K562 (cell line): ENCODE measurements at regions not wholly inside any gene's neighbourhood (a gene's known extent, or its start where the extent isn't known, plus 50 kb on each side); places are given as distances from the start of the nearest gene placed in this dataset.
A peak's percentile ranks its signal among the peaks of the same experiment; 100 is the strongest.

Source experiments
- ATAC-seq: fragments of 200-7000 bp; cut with Tn5 transposase; 3 replicates; pipeline ENCODE4 v1.9.1; 2020; ENCODE audit warnings: moderate library complexity
- BruUV-seq: library from RNA; stranded (reverse); fragments of 400-500 nt; replicated peaks from 2 replicates; lab custom pipeline; 2021; lab: Mats Ljungman, UMichigan
- CTCF ChIA-PET: fragments of 300-600 bp; formaldehyde crosslinking; extraction: SDS; loops from one replicate; lab custom pipeline; 2021; ENCODE audit warnings: low intra/inter-chr PET ratio; lab: Yijun Ruan, JAX
- POLR2A ChIA-PET: fragments of 300-600, 350-650 bp; sonication (Branson Sonifier 250); formaldehyde crosslinking; extraction: SDS; loops from one replicate; lab custom pipeline; 2021; ENCODE audit warnings: antibody characterized with exemption, inconsistent platforms; lab: Yijun Ruan, JAX
- DNase-seq, 4 experiments: peaks; one replicate each; pipeline versions ENCODE4 v3.0.0 to v3.0.0-alpha.2; 2011 to 2018; ENCODE audit warnings: low spot score in 3 of 4, mixed read lengths in 3 of 4; ENCODE audit errors: extremely low read depth in 1 of 4
- FAIRE-seq: peaks from 2 replicates; lab custom pipeline; 2011; peaks lifted over from hg19 to GRCh38; lab: Jason Lieb, UNC
- H2AFZ ChIP-seq: 2 replicates; pipeline ENCODE4 v1.6.0; 2011; ENCODE audit warnings: low read depth, low read length, control low read depth, inconsistent platforms
- H3K27ac ChIP-seq: fragments of 200-600 bp; 3 replicates; pipeline ENCODE4 v1.8.0; 2011; ENCODE audit warnings: low read depth, mild to moderate bottlenecking, control low read depth, inconsistent platforms, low read length, moderate library complexity, mixed read lengths; ENCODE audit errors: extremely low read depth
- H3K27me3 ChIP-seq, 2 experiments: fragments of 300-600 bp in 1 of 2; 2 replicates in 1 of 2; 3 replicates in 1 of 2; pipeline versions ENCODE4 v1.6.0 to v1.8.0; 2011; ENCODE audit warnings: inconsistent platforms in 2 of 2, low read length in 2 of 2, mild to moderate bottlenecking in 1 of 2, mixed read lengths in 1 of 2, moderate library complexity in 1 of 2; ENCODE audit not compliant: control insufficient read depth in 2 of 2, insufficient read depth in 2 of 2
- H3K36me3 ChIP-seq: fragments of 300-600 bp; 3 replicates; pipeline ENCODE4 v1.8.0; 2011; ENCODE audit warnings: mild to moderate bottlenecking, low read length, inconsistent platforms; ENCODE audit not compliant: control insufficient read depth, insufficient read depth
- H3K4me1 ChIP-seq, 2 experiments: fragments of 200-600 bp in 1 of 2; replicated peaks in 1 of 2; 2 replicates in 1 of 2; 3 replicates in 1 of 2; pipeline versions ENCODE4 v1.5.1 to v1.8.0; 2011; ENCODE audit warnings: inconsistent platforms in 2 of 2, low read length in 2 of 2, mild to moderate bottlenecking in 1 of 2, mixed read lengths in 1 of 2, moderate library complexity in 1 of 2; ENCODE audit not compliant: control insufficient read depth in 2 of 2, insufficient read depth in 2 of 2
- H3K4me2 ChIP-seq: 2 replicates; pipeline ENCODE4 v1.6.1; 2011; ENCODE audit warnings: low read length, control low read depth, inconsistent platforms, mixed read lengths; ENCODE audit not compliant: insufficient read depth
- H3K4me3 ChIP-seq: fragments of 200-600 bp; sonication (generic), shearing (Covaris generic); 2 replicates; pipeline ENCODE4 v1.5.1; 2016; ENCODE audit warnings: control low read depth, inconsistent platforms
- H3K79me2 ChIP-seq: fragments of 200-600 bp; 3 replicates; pipeline ENCODE4 v1.8.0; 2011; ENCODE audit warnings: low read length, inconsistent platforms; ENCODE audit not compliant: control insufficient read depth, insufficient read depth
- H3K9ac ChIP-seq, 2 experiments: 2 replicates each; pipeline versions ENCODE4 v1.6.0 to v1.6.1; 2011; ENCODE audit warnings: low read depth in 2 of 2, low read length in 2 of 2, control low read depth in 1 of 2, inconsistent platforms in 1 of 2, mild to moderate bottlenecking in 1 of 2, mixed read lengths in 1 of 2; ENCODE audit not compliant: insufficient read depth in 1 of 2
- H3K9me1 ChIP-seq: one replicate; pipeline ENCODE4 v1.6.0; 2011; ENCODE audit warnings: inconsistent platforms, mild to moderate bottlenecking, low read length, moderate library complexity; ENCODE audit not compliant: control insufficient read depth, insufficient read depth
- H3K9me3 ChIP-seq: replicated peaks from 2 replicates; pipeline ENCODE4 v1.5.1; 2011; ENCODE audit warnings: low read depth, low read length, inconsistent platforms; ENCODE audit not compliant: control insufficient read depth, insufficient read depth
- H4K20me1 ChIP-seq: replicated peaks from 2 replicates; pipeline ENCODE4 v1.6.1; 2011; ENCODE audit warnings: low read length, inconsistent platforms, mixed read lengths; ENCODE audit not compliant: control insufficient read depth, insufficient read depth
- ATF1 ChIP-seq, 2 experiments: fragments of 450-650 bp in 1 of 2; IDR thresholded peaks; 2 replicates each; pipeline ENCODE4 v1.6.1; 2016; ENCODE audit warnings: missing compliant biosample characterization in 1 of 2, missing genetic modification characterization in 1 of 2
- CREM ChIP-seq: IDR thresholded peaks from 2 replicates; pipeline ENCODE4 v1.6.1; 2014; ENCODE audit warnings: antibody characterized with exemption, low read depth
- CTBP1 ChIP-seq: fragments of 450-650 bp; IDR thresholded peaks from 2 replicates; pipeline ENCODE4 v1.6.1; 2016; ENCODE audit warnings: borderline replicate concordance
- EP400 ChIP-seq: fragments of 450-650 bp; IDR thresholded peaks from 2 replicates; pipeline ENCODE4 v1.6.1; 2017; ENCODE audit warnings: antibody characterized with exemption, mild to moderate bottlenecking, moderate library complexity
- GATA2 ChIP-seq: sonication (generic); formaldehyde crosslinking; IDR thresholded peaks from 2 replicates; pipeline ENCODE4 v1.4.0; 2020; ENCODE audit warnings: mild to moderate bottlenecking, missing genetic modification reagents
- GATAD2A ChIP-seq: fragments of 450-650 bp; IDR thresholded peaks from 2 replicates; pipeline ENCODE4 v1.6.1; 2017
- L3MBTL2 ChIP-seq: fragments of 450-650 bp; IDR thresholded peaks from 2 replicates; pipeline ENCODE4 v1.6.1; 2016; ENCODE audit warnings: mild to moderate bottlenecking, moderate library complexity
- MAFG ChIP-seq: fragments of 450-650 bp; conservative IDR thresholded peaks from 2 replicates; pipeline ENCODE4 v1.6.1; 2016; ENCODE audit warnings: missing genetic modification characterization, missing compliant biosample characterization
- MTA3 ChIP-seq: fragments of 450-650 bp; formaldehyde crosslinking; IDR thresholded peaks from 2 replicates; pipeline ENCODE4 v1.6.1; 2017; ENCODE audit warnings: mild to moderate bottlenecking, borderline replicate concordance
- RCOR1 ChIP-seq, 2 experiments: IDR thresholded peaks; 2 replicates each; pipeline ENCODE4 v1.6.1; 2012; ENCODE audit warnings: low read depth in 2 of 2, low read length in 2 of 2, borderline replicate concordance in 1 of 2, improper control_type of control experiment in 1 of 2
- TAF9B ChIP-seq: fragments of 450-650 bp; IDR thresholded peaks from 2 replicates; pipeline ENCODE4 v1.6.1; 2018; ENCODE audit warnings: mild to moderate bottlenecking; ENCODE audit not compliant: partially characterized antibody
- ZBTB8A ChIP-seq: fragments of 450-650 bp; IDR thresholded peaks from 2 replicates; pipeline ENCODE4 v1.6.1; 2018; ENCODE audit warnings: mild to moderate bottlenecking, moderate library complexity; ENCODE audit not compliant: partially characterized antibody
- ZNF589 ChIP-seq: fragments of 200-800 bp; sonication (Bioruptor generic); IDR thresholded peaks from 2 replicates; pipeline ENCODE4 v1.6.1; 2016; ENCODE audit warnings: low read depth, missing genetic modification characterization, missing compliant biosample characterization
- WGBS: fragments of 100-300 bp; shearing (Covaris generic); methylation state at CpG from one replicate; pipeline ENCODE4 v1.1.6; 2016; ENCODE audit warnings: low coverage, mixed read lengths; ENCODE audit not compliant: insufficient coverage; ENCODE audit errors: missing lambda C conversion rate; 5-methylcytosine and 5-hydroxymethylcytosine counted together
- in situ Hi-C: fragments of 300-500 bp; cut with MboI; formaldehyde crosslinking; loops from 4 replicates; pipeline ENCODE4 v1.15.0; 2018; ENCODE audit warnings: inconsistent platforms, mixed read lengths
- intact Hi-C: fragments of 100-400 bp; cut with micrococcal nuclease; formaldehyde crosslinking; loops from 2 replicates; pipeline ENCODE4 v1.14.2; 2022
- TF ChIP-seq, protein P1 (sequence below): sonication (generic); formaldehyde crosslinking; IDR thresholded peaks from 2 replicates; pipeline ENCODE4 v1.9.0; 2022; ENCODE audit warnings: mild to moderate bottlenecking, missing genetic modification reagents
- TF ChIP-seq, protein P2 (sequence below): fragments of 450-650 bp; IDR thresholded peaks from 2 replicates; pipeline ENCODE4 v1.6.1; 2016; ENCODE audit warnings: low read depth

DNA sequence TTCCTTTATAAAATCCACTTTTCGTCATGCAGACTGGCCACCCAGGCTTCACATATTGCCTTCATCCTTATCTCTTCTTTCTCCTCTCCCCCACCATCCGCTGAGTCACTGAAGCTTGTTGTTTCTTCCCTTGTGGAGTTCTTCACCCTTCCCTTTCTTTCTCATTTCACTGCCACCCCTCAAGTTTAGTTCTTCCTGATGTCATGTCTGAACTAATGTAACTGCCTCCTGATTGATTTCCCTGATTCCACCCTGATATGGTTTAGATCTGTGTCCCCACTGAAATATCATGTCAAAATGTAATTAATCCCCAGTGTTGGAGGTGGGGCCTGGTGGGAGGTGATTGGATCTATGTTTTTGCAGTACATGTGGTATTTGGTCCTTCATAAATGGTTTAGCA is 151.4 kb downstream of the CPEB2 start:
- intact Hi-C loops: no loop called here
- Histone ChIP-seq H3K79me2 (no peaks in the 10 kb centered on the region), H3K27me3 (no peaks in the 10 kb centered on the region), H3K9me3 (no peaks in the 10 kb centered on the region), H3K4me1 (peaks cover 26 to 47% of the 10 kb centered on the region in 2 experiments), H2AFZ (peak overlapping the region; percentile 90), H3K9ac (peak overlapping the region in 1 of 2 experiments; percentile 58; a peak in 2 of 4 replicates), H3K27ac (peak overlapping the region; percentile 91), H3K36me3 (no peaks in the 10 kb centered on the region), H3K4me2 (peak overlapping the region; percentile 57), H3K4me3 (no peak overlapping the region), H3K9me1 (no peaks in the 10 kb centered on the region), H4K20me1 (no peaks in the 10 kb centered on the region)
- peak; percentile 75 for FAIRE-seq
- in situ Hi-C loops: no loop called here
- CTCF ChIA-PET: no interaction called here
- DNase-seq: peak; percentile 42 to 86 (median 60)
- BruUV-seq: no TSS peak
- peak; percentile 73 for ATAC-seq
- POLR2A ChIA-PET: interaction anchor here (0.9 to 1.0 kb wide), 2 partner anchors 11 to 141 kb away, joined by 3 to 5 read pairs; no protein-coding TSS in a partner anchor
- WGBS: 0% methylated on average over 2 of the region's 2 CpGs
- TF ChIP-seq, protein P1, sequence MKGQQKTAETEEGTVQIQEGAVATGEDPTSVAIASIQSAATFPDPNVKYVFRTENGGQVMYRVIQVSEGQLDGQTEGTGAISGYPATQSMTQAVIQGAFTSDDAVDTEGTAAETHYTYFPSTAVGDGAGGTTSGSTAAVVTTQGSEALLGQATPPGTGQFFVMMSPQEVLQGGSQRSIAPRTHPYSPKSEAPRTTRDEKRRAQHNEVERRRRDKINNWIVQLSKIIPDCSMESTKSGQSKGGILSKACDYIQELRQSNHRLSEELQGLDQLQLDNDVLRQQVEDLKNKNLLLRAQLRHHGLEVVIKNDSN: no peak
- TF ChIP-seq CREM (0 out of 2 replicates have a peak, but pooled peaks have one; percentile 28), MTA3 (0 out of 2 replicates have a peak, but pooled peaks have one; percentile 59), MAFG (tag) (peak; percentile 87), EP400 (peak; percentile 58; the same call in 1 of the 2 replicates), CTBP1 (peak; percentile 57), GATAD2A (0 out of 2 replicates have a peak, but pooled peaks have one; percentile 55), GATA2 (CRISPR knock-in tag) (peak; percentile 49; the same call in 1 of the 2 replicates), RCOR1 (IDR thresholded peaks at IDR 0.05; ENCODE audit: borderline replicate concordance in 1 of 2, low read depth in 2 of 2, low read length in 2 of 2) (peak; percentile 12 to 82; a peak in 2 of 4 replicates), ZBTB8A (peak; percentile 21), ZNF589 (CRISPR knock-in tag) (peak; percentile 70), ATF1 (CRISPR knock-in tag; IDR thresholded peaks at IDR 0.05) (no peak), ATF1 (tag; IDR thresholded peaks at IDR 0.05) (peak; percentile 36; the same call in 1 of the 2 replicates), L3MBTL2 (0 out of 2 replicates have a peak, but pooled peaks have one; percentile 31), TAF9B (peak; percentile 36)
- TF ChIP-seq, protein P2, sequence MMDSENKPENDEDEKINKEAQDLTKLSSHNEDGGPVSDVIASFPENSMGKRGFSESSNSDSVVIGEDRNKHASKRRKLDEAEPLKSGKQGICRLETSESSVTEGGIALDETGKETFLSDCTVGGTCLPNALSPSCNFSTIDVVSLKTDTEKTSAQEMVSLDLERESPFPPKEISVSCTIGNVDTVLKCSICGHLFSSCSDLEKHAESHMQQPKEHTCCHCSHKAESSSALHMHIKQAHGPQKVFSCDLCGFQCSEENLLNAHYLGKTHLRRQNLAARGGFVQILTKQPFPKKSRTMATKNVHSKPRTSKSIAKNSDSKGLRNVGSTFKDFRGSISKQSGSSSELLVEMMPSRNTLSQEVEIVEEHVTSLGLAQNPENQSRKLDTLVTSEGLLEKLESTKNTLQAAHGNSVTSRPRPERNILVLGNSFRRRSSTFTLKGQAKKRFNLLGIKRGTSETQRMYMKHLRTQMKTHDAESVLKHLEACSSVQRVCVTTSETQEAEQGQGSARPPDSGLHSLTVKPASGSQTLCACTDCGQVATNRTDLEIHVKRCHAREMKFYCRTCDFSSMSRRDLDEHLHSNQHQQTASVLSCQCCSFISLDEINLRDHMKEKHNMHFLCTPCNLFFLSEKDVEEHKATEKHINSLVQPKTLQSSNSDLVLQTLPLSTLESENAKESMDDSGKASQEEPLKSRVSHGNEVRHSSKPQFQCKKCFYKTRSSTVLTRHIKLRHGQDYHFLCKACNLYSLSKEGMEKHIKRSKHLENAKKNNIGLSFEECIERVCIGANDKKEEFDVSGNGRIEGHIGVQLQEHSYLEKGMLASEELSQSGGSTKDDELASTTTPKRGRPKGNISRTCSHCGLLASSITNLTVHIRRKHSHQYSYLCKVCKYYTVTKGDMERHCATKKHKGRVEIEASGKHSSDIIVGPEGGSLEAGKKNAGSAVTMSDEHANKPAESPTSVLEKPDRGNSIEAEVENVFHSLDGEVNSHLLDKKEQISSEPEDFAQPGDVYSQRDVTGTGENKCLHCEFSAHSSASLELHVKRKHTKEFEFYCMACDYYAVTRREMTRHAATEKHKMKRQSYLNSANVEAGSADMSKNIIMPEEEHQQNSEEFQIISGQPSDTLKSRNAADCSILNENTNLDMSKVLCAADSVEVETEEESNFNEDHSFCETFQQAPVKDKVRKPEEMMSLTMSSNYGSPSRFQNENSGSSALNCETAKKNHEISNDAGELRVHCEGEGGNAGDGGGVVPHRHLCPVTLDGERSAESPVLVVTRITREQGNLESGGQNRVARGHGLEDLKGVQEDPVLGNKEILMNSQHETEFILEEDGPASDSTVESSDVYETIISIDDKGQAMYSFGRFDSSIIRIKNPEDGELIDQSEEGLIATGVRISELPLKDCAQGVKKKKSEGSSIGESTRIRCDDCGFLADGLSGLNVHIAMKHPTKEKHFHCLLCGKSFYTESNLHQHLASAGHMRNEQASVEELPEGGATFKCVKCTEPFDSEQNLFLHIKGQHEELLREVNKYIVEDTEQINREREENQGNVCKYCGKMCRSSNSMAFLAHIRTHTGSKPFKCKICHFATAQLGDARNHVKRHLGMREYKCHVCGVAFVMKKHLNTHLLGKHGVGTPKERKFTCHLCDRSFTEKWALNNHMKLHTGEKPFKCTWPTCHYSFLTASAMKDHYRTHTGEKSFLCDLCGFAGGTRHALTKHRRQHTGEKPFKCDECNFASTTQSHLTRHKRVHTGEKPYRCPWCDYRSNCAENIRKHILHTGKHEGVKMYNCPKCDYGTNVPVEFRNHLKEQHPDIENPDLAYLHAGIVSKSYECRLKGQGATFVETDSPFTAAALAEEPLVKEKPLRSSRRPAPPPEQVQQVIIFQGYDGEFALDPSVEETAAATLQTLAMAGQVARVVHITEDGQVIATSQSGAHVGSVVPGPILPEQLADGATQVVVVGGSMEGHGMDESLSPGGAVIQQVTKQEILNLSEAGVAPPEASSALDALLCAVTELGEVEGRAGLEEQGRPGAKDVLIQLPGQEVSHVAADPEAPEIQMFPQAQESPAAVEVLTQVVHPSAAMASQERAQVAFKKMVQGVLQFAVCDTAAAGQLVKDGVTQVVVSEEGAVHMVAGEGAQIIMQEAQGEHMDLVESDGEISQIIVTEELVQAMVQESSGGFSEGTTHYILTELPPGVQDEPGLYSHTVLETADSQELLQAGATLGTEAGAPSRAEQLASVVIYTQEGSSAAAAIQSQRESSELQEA: no peak; the same call in 1 of the 2 replicates
